Liver (tissue), 8 donors: ENCODE measurements at regions not wholly inside any gene's neighbourhood (a gene's known extent, or its start where the extent isn't known, plus 50 kb on each side); places are given as distances from the start of the nearest gene placed in this dataset.

ENCODE experiments used
- DNase-seq: peaks from one replicate; pipeline ENCODE4 v3.0.0-alpha.2; 2017; ENCODE audit warnings: low spot score
- H3K27ac ChIP-seq, 2 donors: one replicate each; pipeline ENCODE4 v1.7.0; 2013; ENCODE audit warnings: inconsistent platforms in 2 of 2, low read length in 2 of 2, control low read depth in 1 of 2, low read depth in 1 of 2, mild to moderate bottlenecking in 1 of 2
- H3K27me3 ChIP-seq, 4 donors: one replicate each; pipeline versions ENCODE4 v1.6.1 to v1.7.0; 2013; ENCODE audit warnings: low read length in 3 of 4, inconsistent platforms in 1 of 4, mild to moderate bottlenecking in 1 of 4, moderate library complexity in 1 of 4; ENCODE audit not compliant: control insufficient read depth in 4 of 4, insufficient read depth in 4 of 4
- H3K36me3 ChIP-seq, 4 donors: one replicate each; pipeline versions ENCODE4 v1.6.1 to v1.7.0; 2013; ENCODE audit warnings: low read length in 3 of 4, mild to moderate bottlenecking in 3 of 4, low read depth in 1 of 4, moderate library complexity in 1 of 4; ENCODE audit not compliant: control insufficient read depth in 4 of 4, insufficient read depth in 3 of 4
- H3K4me1 ChIP-seq, 4 donors: one replicate each; pipeline versions ENCODE4 v1.6.1 to v1.7.0; 2013; ENCODE audit warnings: low read length in 3 of 4, mild to moderate bottlenecking in 3 of 4, moderate library complexity in 1 of 4; ENCODE audit not compliant: control insufficient read depth in 4 of 4, insufficient read depth in 4 of 4
- H3K4me3 ChIP-seq, 3 donors: one replicate each; pipeline versions ENCODE4 v1.6.1 to v1.7.0; 2013; ENCODE audit warnings: low read length in 3 of 3, control low read depth in 1 of 3, low read depth in 1 of 3, mild to moderate bottlenecking in 1 of 3
- H3K9ac ChIP-seq, 2 donors: one replicate each; pipeline ENCODE4 v1.7.0; 2013; ENCODE audit warnings: low read length in 2 of 2, mild to moderate bottlenecking in 2 of 2, moderate library complexity in 2 of 2, control low read depth in 1 of 2, low read depth in 1 of 2
- H3K9me3 ChIP-seq, 4 donors: one replicate each; pipeline versions ENCODE4 v1.6.1 to v1.7.0; 2013; ENCODE audit warnings: low read length in 3 of 4; ENCODE audit not compliant: control insufficient read depth in 4 of 4
- ATF3 ChIP-seq: IDR thresholded peaks from 2 replicates; pipeline ENCODE4 v1.6.1; 2016; ENCODE audit warnings: antibody characterized with exemption
- CTCF ChIP-seq: fragments of 150-350 bp; IDR thresholded peaks from 2 replicates; pipeline ENCODE4 v1.5.1; 2017; ENCODE audit warnings: improper control_type of control experiment, low read depth, low read length; ENCODE audit not compliant: missing input control
- EGR1 ChIP-seq, 2 donors: IDR thresholded peaks; 2 replicates each; pipeline ENCODE4 v1.6.1; 2016 to 2018; ENCODE audit warnings: antibody characterized with exemption in 2 of 2, low read depth in 2 of 2
- FOXA1 ChIP-seq: IDR thresholded peaks from 2 replicates; pipeline ENCODE4 v1.6.1; 2016; ENCODE audit warnings: antibody characterized with exemption
- FOXA2 ChIP-seq: IDR thresholded peaks from 2 replicates; pipeline ENCODE4 v1.6.1; 2016; ENCODE audit warnings: antibody characterized with exemption
- HNF4A ChIP-seq, 2 donors: conservative IDR thresholded peaks; 2 replicates each; pipeline ENCODE4 v1.6.1; 2016; ENCODE audit warnings: antibody characterized with exemption in 2 of 2, mild to moderate bottlenecking in 2 of 2
- HNF4G ChIP-seq: IDR thresholded peaks from 2 replicates; pipeline ENCODE4 v1.6.1; 2016; ENCODE audit warnings: antibody characterized with exemption
- JUND ChIP-seq, 2 donors: IDR thresholded peaks; 2 replicates each; pipeline ENCODE4 v1.6.1; 2016; ENCODE audit warnings: antibody characterized with exemption in 2 of 2
- NR2F2 ChIP-seq: IDR thresholded peaks from 2 replicates; pipeline ENCODE4 v1.6.1; 2016; ENCODE audit warnings: antibody characterized with exemption
- RAD21 ChIP-seq, 2 donors: IDR thresholded peaks; 2 replicates each; pipeline ENCODE4 v1.6.1; 2016; ENCODE audit warnings: antibody characterized with exemption in 2 of 2, mild to moderate bottlenecking in 2 of 2
- REST ChIP-seq: IDR thresholded peaks from 2 replicates; pipeline ENCODE4 v1.6.1; 2016; ENCODE audit warnings: antibody characterized with exemption, mild to moderate bottlenecking
- RXRA ChIP-seq, 2 donors: IDR thresholded peaks; 2 replicates each; pipeline ENCODE4 v1.6.1; 2017 to 2018; ENCODE audit warnings: antibody characterized with exemption in 2 of 2, mild to moderate bottlenecking in 1 of 2
- SP1 ChIP-seq: IDR thresholded peaks from 2 replicates; pipeline ENCODE4 v1.6.1; 2018; ENCODE audit warnings: antibody characterized with exemption, mild to moderate bottlenecking
- TAF1 ChIP-seq: conservative IDR thresholded peaks from 2 replicates; pipeline ENCODE4 v1.6.1; 2016; ENCODE audit warnings: antibody characterized with exemption, mild to moderate bottlenecking
- YY1 ChIP-seq: IDR thresholded peaks from 2 replicates; pipeline ENCODE4 v1.6.1; 2016; ENCODE audit warnings: antibody characterized with exemption, mild to moderate bottlenecking
- WGBS: extraction: QIAGEN DNeasy Blood & Tissue Kit; methylation state at CpG from one replicate; pipeline ENCODE4 v1.1.7; 2013; 5-methylcytosine and 5-hydroxymethylcytosine counted together
- TF ChIP-seq, protein P1 (sequence below): IDR thresholded peaks from 2 replicates; pipeline ENCODE4 v1.6.1; 2016; ENCODE audit warnings: antibody characterized with exemption
- TF ChIP-seq, protein P2 (sequence below): IDR thresholded peaks from 2 replicates; pipeline ENCODE4 v1.6.1; 2016; ENCODE audit warnings: antibody characterized with exemption
- donor health status: healthy.
- donor health status: healthy.
- donor health status: healthy.
- donor health status: healthy.
- donor health status: healthy.

DNA sequence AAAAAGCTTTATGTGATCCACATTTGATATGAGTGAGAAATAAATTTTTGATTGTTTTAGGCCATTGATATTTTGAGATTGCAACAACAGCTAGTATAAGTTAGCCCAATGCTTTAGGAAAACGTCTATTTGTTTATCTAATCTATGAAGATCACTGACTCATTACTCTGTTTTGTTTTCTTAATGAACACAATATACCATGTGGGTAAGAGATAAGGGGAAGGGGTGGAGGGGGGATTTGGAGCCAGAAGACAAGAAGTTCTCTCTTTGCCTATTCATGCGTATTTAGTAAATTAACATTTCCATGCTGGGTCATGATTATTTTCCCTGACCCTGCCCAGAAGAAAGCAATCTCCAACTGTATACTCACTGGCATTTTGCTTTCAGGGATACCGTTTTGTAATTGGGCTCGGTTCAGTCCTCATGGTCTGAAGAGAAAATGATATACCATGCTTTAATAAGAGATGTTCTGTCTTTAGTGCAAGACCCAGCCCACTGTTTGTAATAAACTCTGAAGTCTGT is 359.5 kb upstream of the NPSR1 start:
- WGBS: 66% methylated on average over 4 of the region's 4 CpGs
- DNase-seq: no peak
- TF ChIP-seq YY1 (no peak), HNF4A (conservative IDR thresholded peaks at IDR 0.05) (no peak), FOXA2 (no peak), NR2F2 (no peak), JUND (IDR thresholded peaks at IDR 0.05) (no peak), SP1 (no peak), RAD21 (IDR thresholded peaks at IDR 0.05) (no peak), CTCF (no peak), REST (no peak), HNF4G (no peak), RXRA (IDR thresholded peaks at IDR 0.05) (no peak), ATF3 (no peak), TAF1 (no peak), EGR1 (IDR thresholded peaks at IDR 0.05; ENCODE audit: low read depth in 2 of 2) (no peak), FOXA1 (no peak)
- TF ChIP-seq, protein P1, sequence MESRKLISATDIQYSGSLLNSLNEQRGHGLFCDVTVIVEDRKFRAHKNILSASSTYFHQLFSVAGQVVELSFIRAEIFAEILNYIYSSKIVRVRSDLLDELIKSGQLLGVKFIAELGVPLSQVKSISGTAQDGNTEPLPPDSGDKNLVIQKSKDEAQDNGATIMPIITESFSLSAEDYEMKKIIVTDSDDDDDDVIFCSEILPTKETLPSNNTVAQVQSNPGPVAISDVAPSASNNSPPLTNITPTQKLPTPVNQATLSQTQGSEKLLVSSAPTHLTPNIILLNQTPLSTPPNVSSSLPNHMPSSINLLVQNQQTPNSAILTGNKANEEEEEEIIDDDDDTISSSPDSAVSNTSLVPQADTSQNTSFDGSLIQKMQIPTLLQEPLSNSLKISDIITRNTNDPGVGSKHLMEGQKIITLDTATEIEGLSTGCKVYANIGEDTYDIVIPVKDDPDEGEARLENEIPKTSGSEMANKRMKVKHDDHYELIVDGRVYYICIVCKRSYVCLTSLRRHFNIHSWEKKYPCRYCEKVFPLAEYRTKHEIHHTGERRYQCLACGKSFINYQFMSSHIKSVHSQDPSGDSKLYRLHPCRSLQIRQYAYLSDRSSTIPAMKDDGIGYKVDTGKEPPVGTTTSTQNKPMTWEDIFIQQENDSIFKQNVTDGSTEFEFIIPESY: no peak
- TF ChIP-seq, protein P2, sequence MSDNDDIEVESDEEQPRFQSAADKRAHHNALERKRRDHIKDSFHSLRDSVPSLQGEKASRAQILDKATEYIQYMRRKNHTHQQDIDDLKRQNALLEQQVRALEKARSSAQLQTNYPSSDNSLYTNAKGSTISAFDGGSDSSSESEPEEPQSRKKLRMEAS: no peak
- no peak overlapping the region for H3K9ac ChIP-seq
- H3K27me3 ChIP-seq: no peaks in the 10 kb centered on the region
- no peaks in the 10 kb centered on the region for H3K36me3 ChIP-seq
- H3K4me3 ChIP-seq: no peak overlapping the region
- H3K27ac ChIP-seq: no peak overlapping the region
- H3K9me3 ChIP-seq: no peaks in the 10 kb centered on the region
- no peaks in the 10 kb centered on the region for H3K4me1 ChIP-seq

GRCh38 chr7:34299066-34299465 is 359.0 kb upstream of the NPSR1 start:
- no peaks in the 10 kb centered on the region for H3K4me1 ChIP-seq
- H3K27me3 ChIP-seq: no peaks in the 10 kb centered on the region
- no peaks in the 10 kb centered on the region for H3K36me3 ChIP-seq
- H3K4me3 ChIP-seq: no peak overlapping the region
- DNase-seq: no peak
- 89% methylated on average over 4 of the region's 4 CpGs for WGBS
- no peak overlapping the region for H3K27ac ChIP-seq
- no peak for TF ChIP-seq FOXA2
- TF ChIP-seq RAD21 (IDR thresholded peaks at IDR 0.05): no peak
- TF ChIP-seq CTCF: no peak
- TF ChIP-seq RXRA (IDR thresholded peaks at IDR 0.05): no peak
- TF ChIP-seq REST: no peak
- no peak overlapping the region for H3K9ac ChIP-seq
- no peaks in the 10 kb centered on the region for H3K9me3 ChIP-seq
